GM23338 (cell line): ENCODE measurements at regions not wholly inside any gene's neighbourhood (a gene's known extent, or its start where the extent isn't known, plus 50 kb on each side); places are given as distances from the start of the nearest gene placed in this dataset.

Experiments
- ATAC-seq: fragments of 200-7000 bp; cut with Tn5 transposase; 3 replicates; pipeline ENCODE4 v1.9.1; 2020
- DNase-seq: peaks from one replicate; pipeline ENCODE4 v3.0.0-alpha.2; 2015; ENCODE audit warnings: low spot score
- H2AFZ ChIP-seq: fragments of 200-600 bp; sonication (generic); 2 replicates; pipeline ENCODE4 v1.8.0; 2016; ENCODE audit warnings: antibody characterized with exemption, mild to moderate bottlenecking, moderate library complexity
- H3F3A ChIP-seq: fragments of 200-600 bp; sonication (generic); replicated peaks from 2 replicates; pipeline ENCODE4 v1.8.0; 2017; ENCODE audit warnings: antibody characterized with exemption, mixed run types, low read depth
- H3K27ac ChIP-seq: fragments of 200-600 bp; sonication (generic); 2 replicates; pipeline ENCODE4 v1.6.1; 2016; ENCODE audit warnings: low read depth
- H3K27me3 ChIP-seq: fragments of 200-600 bp; sonication (generic); 2 replicates; pipeline ENCODE4 v1.8.0; 2016; ENCODE audit warnings: mild to moderate bottlenecking, mixed run types, moderate library complexity; ENCODE audit not compliant: insufficient read depth
- H3K36me3 ChIP-seq: fragments of 200-600 bp; sonication (generic); 2 replicates; pipeline ENCODE4 v1.8.0; 2016; ENCODE audit warnings: mild to moderate bottlenecking; ENCODE audit not compliant: insufficient read depth
- H3K4me1 ChIP-seq: fragments of 200-600 bp; sonication (generic); 2 replicates; pipeline ENCODE4 v1.8.0; 2016; ENCODE audit warnings: mild to moderate bottlenecking, moderate library complexity; ENCODE audit not compliant: insufficient read depth
- H3K4me2 ChIP-seq: fragments of 200-600 bp; sonication (generic); 2 replicates; pipeline ENCODE4 v1.7.1; 2017; ENCODE audit warnings: mixed run types
- H3K4me3 ChIP-seq: fragments of 200-600 bp; sonication (generic); 2 replicates; pipeline ENCODE4 v1.6.1; 2016; ENCODE audit warnings: mixed run types
- H3K79me2 ChIP-seq: fragments of 200-600 bp; sonication (generic); replicated peaks from 2 replicates; pipeline ENCODE4 v1.8.0; 2017; ENCODE audit warnings: mild to moderate bottlenecking; ENCODE audit not compliant: insufficient read depth
- H3K9me2 ChIP-seq: fragments of 200-600 bp; sonication (generic); 2 replicates; pipeline ENCODE4 v1.8.0; 2017; ENCODE audit not compliant: insufficient read depth
- H4K20me1 ChIP-seq: fragments of 200-600 bp; sonication (generic); replicated peaks from 2 replicates; pipeline ENCODE4 v1.8.0; 2017; ENCODE audit warnings: mild to moderate bottlenecking; ENCODE audit not compliant: insufficient read depth
- H3K27ac Mint-ChIP-seq: 2 replicates; pipeline ENCODE4 v1.8.0; 2020; ENCODE audit warnings: inconsistent platforms, mild to moderate bottlenecking, moderate library complexity, mixed read lengths
- H3K27me3 Mint-ChIP-seq: 3 replicates; pipeline ENCODE4 v1.8.0; 2022; ENCODE audit warnings: low read depth, mild to moderate bottlenecking, moderate library complexity, mixed read lengths, inconsistent platforms; ENCODE audit not compliant: insufficient read depth, poor library complexity
- H3K36me3 Mint-ChIP-seq: 3 replicates; pipeline ENCODE4 v1.8.0; 2021; ENCODE audit warnings: low read depth, mild to moderate bottlenecking, inconsistent platforms, moderate library complexity, mixed read lengths
- H3K4me1 Mint-ChIP-seq: 3 replicates; pipeline ENCODE4 v1.8.0; 2020; ENCODE audit warnings: mild to moderate bottlenecking, inconsistent platforms, mixed read lengths
- H3K4me3 Mint-ChIP-seq: 3 replicates; pipeline ENCODE4 v1.8.0; 2021; ENCODE audit warnings: moderate library complexity, mild to moderate bottlenecking, inconsistent platforms, mixed read lengths
- H3K9me3 Mint-ChIP-seq: 3 replicates; pipeline ENCODE4 v1.8.0; 2020; ENCODE audit warnings: moderate library complexity, mild to moderate bottlenecking, inconsistent platforms, mixed read lengths
- ZNF114 ChIP-seq: fragments of 250-450 bp; sonication (Bioruptor Pico); IDR thresholded peaks from 2 replicates; pipeline ENCODE4 v1.5.0; 2020; ENCODE audit warnings: mild to moderate bottlenecking, moderate library complexity
- ZNF331 ChIP-seq: fragments of 250-450 bp; sonication (Bioruptor Pico); IDR thresholded peaks from 2 replicates; pipeline ENCODE4 v1.5.0; 2020; ENCODE audit warnings: low read depth, mild to moderate bottlenecking, moderate library complexity
- TF ChIP-seq, protein P1 (sequence below): fragments of 250-450 bp; sonication (Bioruptor Pico); IDR thresholded peaks from 2 replicates; pipeline ENCODE4 v1.5.0; 2020; ENCODE audit warnings: mild to moderate bottlenecking, moderate library complexity
- TF ChIP-seq, protein P2 (sequence below), 2 experiments: fragments of 200-600 bp in 1 of 2; sonication (generic) in 1 of 2; conservative IDR thresholded peaks; 2 replicates each; pipeline versions ENCODE4 v1.5.1 to v1.6.1; 2016 to 2017; ENCODE audit warnings: antibody characterized with exemption in 2 of 2, low read depth in 2 of 2, mild to moderate bottlenecking in 2 of 2, moderate library complexity in 1 of 2

DNA sequence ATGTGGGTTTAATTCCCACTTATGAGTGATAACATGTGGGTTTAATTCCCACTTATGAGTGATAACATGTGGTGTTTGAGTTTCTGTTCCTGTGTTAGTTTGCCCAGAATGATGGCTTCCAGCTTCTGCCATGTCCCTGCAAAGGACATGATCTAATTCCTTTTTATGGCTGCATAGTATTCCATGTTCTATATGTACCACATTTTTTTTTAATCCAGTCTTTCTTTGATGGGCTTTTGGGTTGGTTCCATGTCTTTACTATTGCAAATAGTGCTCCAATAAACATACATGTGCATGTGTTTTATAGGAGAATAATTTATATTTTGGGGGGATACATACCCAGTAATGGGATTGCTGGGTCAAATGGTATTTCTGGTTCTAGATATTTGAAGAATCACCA, 317.8 kb downstream of the MMUT start:
- H2AFZ ChIP-seq, result no peak overlapping the region
- Mint-ChIP-seq H3K27ac (no peak overlapping the region), H3K4me1 (peaks cover 37% of the 10 kb centered on the region), H3K4me3 (no peak overlapping the region), H3K36me3 (peaks cover 23% of the 10 kb centered on the region; the same call in 2 of the 3 replicates), H3K9me3 (peaks cover 31% of the 10 kb centered on the region), H3K27me3 (peaks cover 10% of the 10 kb centered on the region)
- no peak for ATAC-seq
- no peak overlapping the region for H3K4me2 ChIP-seq
- DNase-seq, result no peak
- no peak overlapping the region for H3K4me3 ChIP-seq
- H4K20me1 ChIP-seq, result no peaks in the 10 kb centered on the region
- H3K36me3 ChIP-seq, result no peaks in the 10 kb centered on the region
- no peaks in the 10 kb centered on the region for H3K79me2 ChIP-seq
- H3F3A ChIP-seq, result no peaks in the 10 kb centered on the region
- peaks cover 24% of the 10 kb centered on the region for H3K4me1 ChIP-seq
- TF ChIP-seq ZNF331 (CRISPR knock-in tag) (no peak), ZNF114 (CRISPR knock-in tag) (no peak)
- TF ChIP-seq, protein P1, sequence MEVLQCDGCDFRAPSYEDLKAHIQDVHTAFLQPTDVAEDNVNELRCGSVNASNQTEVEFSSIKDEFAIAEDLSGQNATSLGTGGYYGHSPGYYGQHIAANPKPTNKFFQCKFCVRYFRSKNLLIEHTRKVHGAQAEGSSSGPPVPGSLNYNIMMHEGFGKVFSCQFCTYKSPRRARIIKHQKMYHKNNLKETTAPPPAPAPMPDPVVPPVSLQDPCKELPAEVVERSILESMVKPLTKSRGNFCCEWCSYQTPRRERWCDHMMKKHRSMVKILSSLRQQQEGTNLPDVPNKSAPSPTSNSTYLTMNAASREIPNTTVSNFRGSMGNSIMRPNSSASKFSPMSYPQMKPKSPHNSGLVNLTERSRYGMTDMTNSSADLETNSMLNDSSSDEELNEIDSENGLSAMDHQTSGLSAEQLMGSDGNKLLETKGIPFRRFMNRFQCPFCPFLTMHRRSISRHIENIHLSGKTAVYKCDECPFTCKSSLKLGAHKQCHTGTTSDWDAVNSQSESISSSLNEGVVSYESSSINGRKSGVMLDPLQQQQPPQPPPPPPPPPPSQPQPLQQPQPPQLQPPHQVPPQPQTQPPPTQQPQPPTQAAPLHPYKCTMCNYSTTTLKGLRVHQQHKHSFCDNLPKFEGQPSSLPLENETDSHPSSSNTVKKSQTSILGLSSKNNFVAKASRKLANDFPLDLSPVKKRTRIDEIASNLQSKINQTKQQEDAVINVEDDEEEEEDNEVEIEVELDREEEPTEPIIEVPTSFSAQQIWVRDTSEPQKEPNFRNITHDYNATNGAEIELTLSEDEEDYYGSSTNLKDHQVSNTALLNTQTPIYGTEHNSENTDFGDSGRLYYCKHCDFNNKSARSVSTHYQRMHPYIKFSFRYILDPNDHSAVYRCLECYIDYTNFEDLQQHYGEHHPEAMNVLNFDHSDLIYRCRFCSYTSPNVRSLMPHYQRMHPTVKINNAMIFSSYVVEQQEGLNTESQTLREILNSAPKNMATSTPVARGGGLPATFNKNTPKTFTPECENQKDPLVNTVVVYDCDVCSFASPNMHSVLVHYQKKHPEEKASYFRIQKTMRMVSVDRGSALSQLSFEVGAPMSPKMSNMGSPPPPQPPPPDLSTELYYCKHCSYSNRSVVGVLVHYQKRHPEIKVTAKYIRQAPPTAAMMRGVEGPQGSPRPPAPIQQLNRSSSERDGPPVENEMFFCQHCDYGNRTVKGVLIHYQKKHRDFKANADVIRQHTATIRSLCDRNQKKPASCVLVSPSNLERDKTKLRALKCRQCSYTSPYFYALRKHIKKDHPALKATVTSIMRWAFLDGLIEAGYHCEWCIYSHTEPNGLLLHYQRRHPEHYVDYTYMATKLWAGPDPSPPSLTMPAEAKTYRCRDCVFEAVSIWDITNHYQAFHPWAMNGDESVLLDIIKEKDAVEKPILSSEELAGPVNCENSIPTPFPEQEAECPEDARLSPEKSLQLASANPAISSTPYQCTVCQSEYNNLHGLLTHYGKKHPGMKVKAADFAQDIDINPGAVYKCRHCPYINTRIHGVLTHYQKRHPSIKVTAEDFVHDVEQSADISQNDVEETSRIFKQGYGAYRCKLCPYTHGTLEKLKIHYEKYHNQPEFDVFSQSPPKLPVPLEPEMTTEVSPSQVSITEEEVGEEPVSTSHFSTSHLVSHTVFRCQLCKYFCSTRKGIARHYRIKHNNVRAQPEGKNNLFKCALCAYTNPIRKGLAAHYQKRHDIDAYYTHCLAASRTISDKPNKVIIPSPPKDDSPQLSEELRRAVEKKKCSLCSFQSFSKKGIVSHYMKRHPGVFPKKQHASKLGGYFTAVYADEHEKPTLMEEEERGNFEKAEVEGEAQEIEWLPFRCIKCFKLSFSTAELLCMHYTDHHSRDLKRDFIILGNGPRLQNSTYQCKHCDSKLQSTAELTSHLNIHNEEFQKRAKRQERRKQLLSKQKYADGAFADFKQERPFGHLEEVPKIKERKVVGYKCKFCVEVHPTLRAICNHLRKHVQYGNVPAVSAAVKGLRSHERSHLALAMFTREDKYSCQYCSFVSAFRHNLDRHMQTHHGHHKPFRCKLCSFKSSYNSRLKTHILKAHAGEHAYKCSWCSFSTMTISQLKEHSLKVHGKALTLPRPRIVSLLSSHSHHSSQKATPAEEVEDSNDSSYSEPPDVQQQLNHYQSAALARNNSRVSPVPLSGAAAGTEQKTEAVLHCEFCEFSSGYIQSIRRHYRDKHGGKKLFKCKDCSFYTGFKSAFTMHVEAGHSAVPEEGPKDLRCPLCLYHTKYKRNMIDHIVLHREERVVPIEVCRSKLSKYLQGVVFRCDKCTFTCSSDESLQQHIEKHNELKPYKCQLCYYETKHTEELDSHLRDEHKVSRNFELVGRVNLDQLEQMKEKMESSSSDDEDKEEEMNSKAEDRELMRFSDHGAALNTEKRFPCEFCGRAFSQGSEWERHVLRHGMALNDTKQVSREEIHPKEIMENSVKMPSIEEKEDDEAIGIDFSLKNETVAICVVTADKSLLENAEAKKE (CRISPR knock-in tag), result no peak
- TF ChIP-seq, protein P2, sequence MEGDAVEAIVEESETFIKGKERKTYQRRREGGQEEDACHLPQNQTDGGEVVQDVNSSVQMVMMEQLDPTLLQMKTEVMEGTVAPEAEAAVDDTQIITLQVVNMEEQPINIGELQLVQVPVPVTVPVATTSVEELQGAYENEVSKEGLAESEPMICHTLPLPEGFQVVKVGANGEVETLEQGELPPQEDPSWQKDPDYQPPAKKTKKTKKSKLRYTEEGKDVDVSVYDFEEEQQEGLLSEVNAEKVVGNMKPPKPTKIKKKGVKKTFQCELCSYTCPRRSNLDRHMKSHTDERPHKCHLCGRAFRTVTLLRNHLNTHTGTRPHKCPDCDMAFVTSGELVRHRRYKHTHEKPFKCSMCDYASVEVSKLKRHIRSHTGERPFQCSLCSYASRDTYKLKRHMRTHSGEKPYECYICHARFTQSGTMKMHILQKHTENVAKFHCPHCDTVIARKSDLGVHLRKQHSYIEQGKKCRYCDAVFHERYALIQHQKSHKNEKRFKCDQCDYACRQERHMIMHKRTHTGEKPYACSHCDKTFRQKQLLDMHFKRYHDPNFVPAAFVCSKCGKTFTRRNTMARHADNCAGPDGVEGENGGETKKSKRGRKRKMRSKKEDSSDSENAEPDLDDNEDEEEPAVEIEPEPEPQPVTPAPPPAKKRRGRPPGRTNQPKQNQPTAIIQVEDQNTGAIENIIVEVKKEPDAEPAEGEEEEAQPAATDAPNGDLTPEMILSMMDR (conservative IDR thresholded peaks at IDR 0.05; ENCODE audit: low read depth in 2 of 2), result no peak
- H3K27me3 ChIP-seq, result no peaks in the 10 kb centered on the region
- H3K27ac ChIP-seq, result no peak overlapping the region
- peaks cover 8% of the 10 kb centered on the region; the same call in 1 of the 2 replicates for H3K9me2 ChIP-seq
